H1 (cell line): ENCODE measurements at regions not wholly inside any gene's neighbourhood (a gene's known extent, or its start where the extent isn't known, plus 50 kb on each side); places are given as distances from the start of the nearest gene placed in this dataset.

Source experiments
- BCL11A ChIP-seq, 2 experiments: IDR thresholded peaks; one replicate each; pipeline ENCODE4 v1.6.1; 2011; ENCODE audit warnings: low read depth in 2 of 2, low read length in 2 of 2, mild to moderate bottlenecking in 2 of 2
- CEBPB ChIP-seq: IDR thresholded peaks from 2 replicates; pipeline ENCODE4 v1.6.1; 2012; ENCODE audit warnings: low read depth, low read length
- CTCF ChIP-seq, 3 experiments: IDR thresholded peaks; 1 replicate in 2 of 3; 2 replicates in 1 of 3; pipeline versions ENCODE4 v1.5.1 to v1.6.1; 2011; ENCODE audit warnings: low read length in 3 of 3, mild to moderate bottlenecking in 3 of 3, inconsistent platforms in 2 of 3, low read depth in 1 of 3, moderate library complexity in 1 of 3; ENCODE audit not compliant: insufficient read depth in 1 of 3; ENCODE audit errors: control extremely low read depth in 1 of 3
- HDAC6 ChIP-seq: IDR thresholded peaks from one replicate; pipeline ENCODE4 v1.7.1; 2012; ENCODE audit warnings: low read depth, mild to moderate bottlenecking, inconsistent platforms, low read length, moderate library complexity
- JUN ChIP-seq: IDR thresholded peaks from 2 replicates; pipeline ENCODE4 v1.6.1; 2011; ENCODE audit warnings: low read depth, mild to moderate bottlenecking, improper control_type of control experiment, low read length
- JUND ChIP-seq: IDR thresholded peaks from 2 replicates; pipeline ENCODE4 v1.6.1; 2011; ENCODE audit warnings: mild to moderate bottlenecking, improper control_type of control experiment, low read length
- PHF8 ChIP-seq: fragments of 200-600 bp; sonication (generic); conservative IDR thresholded peaks from 2 replicates; pipeline ENCODE4 v1.7.1; 2012; ENCODE audit warnings: low read depth, mild to moderate bottlenecking, inconsistent platforms, low read length, moderate library complexity
- POLR2A ChIP-seq, 2 experiments: IDR thresholded peaks; 1 replicate in 1 of 2; 2 replicates in 1 of 2; pipeline ENCODE4 v1.6.1; 2011; ENCODE audit warnings: low read depth in 2 of 2, low read length in 2 of 2, mild to moderate bottlenecking in 2 of 2; ENCODE audit errors: control extremely low read depth in 1 of 2
- POLR2AphosphoS5 ChIP-seq: IDR thresholded peaks from 2 replicates; pipeline ENCODE4 v1.6.1; 2011; ENCODE audit warnings: low read depth, low read length
- YY1 ChIP-seq: IDR thresholded peaks from 2 replicates; pipeline ENCODE4 v1.6.1; 2011; ENCODE audit warnings: low read depth, mild to moderate bottlenecking, low read length

GRCh38 chr5:39586185-39586584 is 161.4 kb upstream of the DAB2 start:
- TF ChIP-seq CTCF (IDR thresholded peaks at IDR 0.05; ENCODE audit: control extremely low read depth in 1 of 3, insufficient read depth in 1 of 3, low read depth in 1 of 3, low read length in 3 of 3) (no peak), YY1 (no peak), HDAC6 (no peak), JUN (no peak), BCL11A (IDR thresholded peaks at IDR 0.05; ENCODE audit: low read depth in 2 of 2, low read length in 2 of 2) (no peak), JUND (no peak), POLR2AphosphoS5 (no peak), PHF8 (no peak), POLR2A (IDR thresholded peaks at IDR 0.05; ENCODE audit: control extremely low read depth in 1 of 2, low read depth in 2 of 2, low read length in 2 of 2) (no peak), CEBPB (no peak)
